GM19239 (cell line): ENCODE measurements at regions not wholly inside any gene's neighbourhood (a gene's known extent, or its start where the extent isn't known, plus 50 kb on each side); places are given as distances from the start of the nearest gene placed in this dataset.
A peak's percentile ranks its signal among the peaks of the same experiment; 100 is the strongest.
"Not testable (repeated sequence)": the region's sequence is repeated elsewhere in the genome, so short reads cannot be mapped to it uniquely, and the experiment has no call there.

Experiments
- DNase-seq: peaks from one replicate; pipeline ENCODE4 v3.0.0; 2011; ENCODE audit warnings: low spot score; ENCODE audit not compliant: insufficient read length
- FAIRE-seq: peaks from 2 replicates; lab custom pipeline; 2011; peaks lifted over from hg19 to GRCh38; lab: Jason Lieb, UNC

- no peak for FAIRE-seq
These were observed 904.2 kb upstream of the LRRC4C start for GRCh38 chr11:42363701-42364100.

DNA sequence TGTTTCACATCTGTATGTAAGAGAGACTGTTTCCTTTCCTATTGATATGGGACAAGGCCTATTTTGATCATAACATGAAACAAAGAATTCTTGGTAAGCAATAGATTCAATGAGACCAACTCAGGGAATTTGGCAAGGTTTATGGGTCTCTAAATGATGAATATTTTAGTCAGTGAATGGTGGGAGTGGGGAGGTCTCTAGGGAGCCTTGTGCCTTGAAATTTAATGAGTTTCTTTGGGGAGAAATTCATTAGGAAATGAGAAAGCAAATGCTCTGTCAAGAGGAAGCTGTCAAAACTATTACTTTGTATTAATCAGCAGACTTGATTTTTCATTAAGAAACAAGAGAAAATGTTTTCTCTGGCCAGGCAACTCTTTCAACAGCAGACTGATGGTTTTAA, 921.7 kb upstream of the API5 start:
- DNase-seq: no peak
- FAIRE-seq: no peak

More at GRCh38 chr11:42363701-42364100, 904.2 kb upstream of the LRRC4C start:
- DNase-seq: no peak

GRCh38 chr11:42397483-42397882, 914.3 kb upstream of the API5 start:
- DNase-seq: no peak
- no peak for FAIRE-seq

GRCh38 chr11:42407341-42407740, 904.5 kb upstream of the API5 start:
- FAIRE-seq: no peak
- no peak for DNase-seq

DNA sequence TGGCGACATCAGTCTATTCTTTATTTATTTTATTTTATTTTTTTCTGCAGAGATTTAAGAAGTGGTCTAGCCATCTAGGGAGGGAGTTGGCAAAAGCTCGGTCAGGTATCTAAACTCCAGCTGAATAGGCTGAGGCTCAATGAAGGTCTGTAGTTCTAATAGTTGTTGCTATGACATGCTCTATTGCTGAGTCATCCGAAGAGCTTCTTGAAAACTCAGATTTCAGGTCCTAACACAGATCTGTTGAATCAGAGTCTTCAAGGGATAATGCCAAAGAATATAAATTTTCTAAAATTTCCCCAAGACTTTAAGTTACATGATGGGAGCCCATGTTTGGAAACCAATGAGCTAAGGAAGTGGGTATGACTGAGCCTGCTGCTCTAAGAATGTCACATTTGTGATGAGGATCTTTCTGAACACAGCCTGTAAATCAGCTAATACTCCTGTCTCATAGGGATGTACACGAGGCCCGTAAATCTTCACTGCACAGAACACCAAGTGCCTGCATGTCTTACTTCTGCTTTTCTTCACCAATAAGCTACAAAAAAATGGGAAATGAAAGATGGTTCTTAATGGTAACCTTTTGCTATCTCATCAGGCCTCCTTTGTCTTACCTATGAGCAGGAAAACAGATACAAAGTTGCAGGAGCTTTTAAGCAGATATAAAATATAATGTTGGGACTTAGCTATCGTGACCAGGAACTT, 901.4 kb upstream of the API5 start:
- FAIRE-seq (no peak), DNase-seq (no peak)

DNA sequence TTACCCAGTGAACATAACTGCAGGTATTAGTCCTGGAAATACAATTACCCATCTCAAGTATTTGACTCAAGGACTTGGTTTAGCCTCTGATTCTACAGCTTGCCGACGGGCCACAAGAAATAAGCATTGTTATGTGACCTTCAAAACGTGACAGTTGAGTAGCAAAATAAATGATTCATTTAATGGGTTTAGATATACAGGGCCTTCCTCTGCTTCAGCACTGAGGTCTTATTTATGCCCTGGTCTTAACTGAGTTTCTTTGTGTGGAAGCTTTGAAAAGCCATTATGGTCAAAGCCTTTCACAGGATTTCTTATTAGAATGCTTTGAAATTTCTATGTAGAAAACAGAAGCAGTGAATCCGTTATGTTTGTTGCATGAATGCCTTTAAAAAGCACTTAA, 899.2 kb upstream of the API5 start:
- FAIRE-seq (no peak), DNase-seq (no peak)

DNA sequence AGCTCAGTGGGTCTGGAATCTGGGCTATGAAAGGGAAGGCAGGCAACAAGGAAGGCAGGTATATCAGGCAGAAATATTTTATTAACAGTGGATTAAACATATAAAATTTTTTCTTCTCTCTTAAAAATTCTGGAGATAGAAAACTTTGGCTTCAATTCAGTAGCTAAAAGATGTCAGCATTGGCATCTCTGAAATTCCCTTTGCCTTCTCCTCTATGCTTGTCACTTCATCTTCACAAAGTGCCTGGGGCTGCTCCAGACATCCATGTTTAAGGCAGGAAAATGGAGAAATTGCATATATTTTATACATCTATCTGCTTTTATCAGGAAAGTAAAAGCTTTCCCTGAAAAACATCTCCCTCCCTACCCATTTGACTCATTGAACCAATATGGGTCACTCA, 894.1 kb upstream of the API5 start:
- no peak for FAIRE-seq
- DNase-seq: no peak

- no peak for DNase-seq
- FAIRE-seq: no peak
These were observed 889.7 kb upstream of the API5 start for GRCh38 chr11:42422090-42422489.

GRCh38 chr11:42434911-42435310, 876.9 kb upstream of the API5 start:
- not testable (repeated sequence) for FAIRE-seq, DNase-seq

DNA sequence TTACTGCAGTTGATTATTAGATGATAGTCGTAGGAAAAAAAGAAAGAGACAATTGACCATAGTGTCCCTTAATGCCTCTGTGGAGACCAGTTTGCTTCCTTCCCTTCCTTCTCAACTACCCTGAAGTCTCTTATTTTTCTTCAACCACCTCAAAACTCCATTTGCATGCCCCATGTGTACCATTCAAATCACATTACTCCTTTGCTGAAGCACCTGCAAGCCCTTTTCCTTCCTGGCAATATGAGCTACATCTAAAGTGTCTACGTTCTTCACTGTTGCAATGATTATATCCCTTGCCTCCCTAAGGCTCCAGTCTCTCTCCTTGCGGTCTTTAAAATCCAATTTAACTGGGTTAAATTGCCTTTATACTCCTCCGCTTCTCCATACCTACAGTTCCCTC, 867.4 kb upstream of the API5 start:
- DNase-seq (no peak), FAIRE-seq (no peak)

DNA sequence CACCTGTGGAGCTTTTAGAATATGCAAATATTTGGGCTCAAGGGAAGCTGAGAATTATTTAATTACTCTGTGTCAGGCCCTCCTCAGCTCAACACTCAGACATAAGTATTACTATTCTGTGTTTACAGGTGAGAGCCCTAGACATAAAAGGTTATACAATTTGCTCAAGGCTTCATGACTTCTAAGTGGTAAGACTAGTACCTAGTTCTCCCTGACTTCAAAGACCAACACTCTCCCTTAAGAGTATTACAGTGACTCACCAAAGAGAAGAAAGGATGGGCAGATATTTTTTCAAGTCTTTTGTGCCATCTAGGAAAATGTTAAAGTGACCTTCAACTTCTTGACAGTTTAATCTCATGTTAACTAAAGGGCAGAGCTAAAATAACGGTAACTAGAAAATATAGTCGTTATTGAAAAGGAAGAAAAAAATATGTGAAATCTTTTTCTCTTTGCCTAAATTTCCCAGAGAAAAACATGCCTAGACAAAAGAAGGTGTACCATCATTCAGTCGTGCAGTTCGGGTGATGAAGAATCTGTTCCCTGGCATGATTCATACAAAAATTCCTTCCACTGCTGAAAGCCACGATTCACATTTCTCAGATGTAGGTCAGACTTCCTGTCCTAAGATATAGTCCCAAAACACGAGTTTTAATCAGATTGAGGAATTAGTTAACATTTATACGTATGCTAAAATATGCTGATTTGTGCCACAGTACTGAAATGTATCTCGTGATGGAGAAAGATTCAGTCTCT, 849.1 kb upstream of the API5 start:
- no peak for FAIRE-seq
- DNase-seq: no peak

GRCh38 chr11:42465623-42466022, 846.2 kb upstream of the API5 start:
- FAIRE-seq (no peak), DNase-seq (no peak)

DNA sequence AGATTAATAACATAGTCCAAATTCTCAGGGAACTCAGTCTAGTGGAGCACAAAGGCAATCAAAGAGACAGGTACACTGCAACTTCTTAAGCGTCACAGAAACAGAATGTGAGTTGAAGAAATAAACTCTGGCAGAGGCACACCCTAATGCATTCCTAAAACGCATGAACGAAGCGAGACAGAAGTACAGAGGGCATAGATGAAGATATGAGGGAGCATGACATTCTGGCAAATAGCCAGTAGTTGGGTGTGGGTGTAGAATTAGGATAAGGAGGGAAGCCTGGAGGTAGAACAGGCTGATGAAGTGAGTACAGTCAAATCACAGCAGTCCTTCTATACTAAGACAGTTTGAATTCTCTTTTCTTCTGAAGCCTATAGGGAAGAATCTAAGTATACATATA, 838.7 kb upstream of the API5 start:
- no peak for DNase-seq
- no peak for FAIRE-seq

GRCh38 chr11:42482822-42483221, 829.0 kb upstream of the API5 start:
- FAIRE-seq (no peak), DNase-seq (no peak)

DNA sequence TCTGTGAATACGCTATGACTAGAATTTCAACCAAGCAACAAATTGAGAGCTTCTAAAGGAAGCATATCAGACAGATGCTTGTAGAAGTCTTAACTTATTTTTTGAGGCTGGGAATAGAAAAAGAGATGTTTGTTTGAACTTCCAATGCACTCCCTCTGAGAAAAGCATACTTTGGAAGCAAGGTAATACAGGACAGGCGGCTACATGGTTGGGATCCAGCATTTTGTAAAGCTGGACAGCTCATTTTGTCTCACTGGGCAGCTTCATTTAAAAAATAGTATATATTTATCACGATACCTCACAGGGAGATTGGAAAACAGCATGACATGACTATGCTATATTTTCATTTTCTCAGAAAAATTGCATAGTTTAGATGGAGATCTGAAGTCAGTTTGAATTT, 821.3 kb upstream of the API5 start:
- FAIRE-seq: no peak

DNA sequence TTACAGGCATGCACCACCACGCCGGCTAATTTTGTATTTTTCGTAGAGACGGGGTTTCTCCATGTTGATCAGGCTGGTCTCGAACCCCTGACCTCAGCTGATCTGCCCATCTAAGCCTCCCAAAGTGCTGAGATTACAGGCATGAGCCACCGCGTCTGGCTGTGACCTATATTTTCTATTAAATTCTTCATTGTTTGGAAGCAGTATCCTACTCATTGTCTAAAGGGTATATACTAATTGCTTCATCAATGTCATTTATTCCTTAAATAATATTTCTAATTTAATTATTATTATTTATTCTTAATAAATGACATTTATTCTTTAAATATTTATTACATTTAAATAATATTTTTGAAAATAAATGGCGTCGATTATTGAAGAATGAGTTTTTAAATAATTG, 817.3 kb upstream of the API5 start:
- FAIRE-seq: no peak
- no peak for DNase-seq

More for the DNA sequence above, 821.3 kb upstream of the API5 start:
- DNase-seq: no peak

DNA sequence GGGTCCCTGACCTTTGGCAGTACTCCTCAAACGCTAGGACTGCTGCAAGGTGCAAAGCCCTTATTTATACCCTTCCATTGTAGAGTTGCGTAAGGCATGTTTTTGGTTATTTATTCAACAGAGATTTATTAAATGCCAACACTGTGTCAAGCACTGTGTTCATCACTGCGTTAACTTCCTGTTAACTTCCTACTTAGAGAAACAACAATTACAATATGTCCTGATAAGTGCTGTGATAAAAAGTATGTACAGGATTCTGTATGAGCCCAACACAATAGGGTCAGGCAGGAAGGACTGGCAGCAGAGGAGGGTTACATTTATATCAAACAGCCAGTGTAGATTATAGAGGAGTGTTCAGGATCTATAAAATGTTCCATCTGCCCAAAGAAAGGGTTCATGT, 812.8 kb upstream of the API5 start:
- FAIRE-seq (no peak), DNase-seq (no peak)

DNA sequence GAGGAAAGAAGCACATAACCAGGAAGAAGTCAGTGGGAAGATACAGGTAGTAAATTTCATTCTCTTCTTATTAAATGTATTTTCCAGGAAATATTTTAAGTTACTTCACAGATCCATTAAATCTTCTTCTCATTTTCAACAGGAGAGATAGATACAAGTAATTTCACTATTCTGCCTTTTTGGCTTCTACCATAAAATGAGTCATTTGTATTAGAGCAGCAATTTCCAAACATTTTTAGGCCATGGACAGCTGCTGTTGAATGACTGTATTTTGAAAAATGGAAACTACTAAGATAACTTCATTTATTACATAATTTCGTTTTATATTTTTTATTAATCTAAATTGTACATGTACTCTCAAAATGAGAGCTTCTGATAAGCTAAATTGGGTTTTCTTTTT, 809.6 kb upstream of the API5 start:
- no peak for FAIRE-seq
- no peak for DNase-seq

DNA sequence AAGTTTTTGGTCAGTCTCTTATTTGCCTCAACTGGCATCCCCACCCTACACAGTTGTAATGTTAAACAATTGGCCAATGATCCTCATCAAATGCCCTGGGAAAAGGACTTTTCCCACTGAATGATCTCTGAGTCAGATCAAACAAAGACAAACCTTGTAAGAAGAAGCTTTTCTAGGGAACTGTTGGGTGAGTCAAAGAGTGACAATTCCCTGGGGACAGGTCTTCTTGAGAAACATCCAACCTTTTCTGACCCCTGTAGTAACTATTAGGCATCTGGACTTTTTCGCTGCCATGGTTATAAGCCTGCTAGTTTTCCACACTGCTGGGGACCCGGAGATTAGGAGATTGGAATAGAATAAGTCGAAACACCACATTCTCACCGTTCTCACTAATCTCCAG, 789.8 kb upstream of the API5 start:
- FAIRE-seq (no peak), DNase-seq (no peak)

DNA sequence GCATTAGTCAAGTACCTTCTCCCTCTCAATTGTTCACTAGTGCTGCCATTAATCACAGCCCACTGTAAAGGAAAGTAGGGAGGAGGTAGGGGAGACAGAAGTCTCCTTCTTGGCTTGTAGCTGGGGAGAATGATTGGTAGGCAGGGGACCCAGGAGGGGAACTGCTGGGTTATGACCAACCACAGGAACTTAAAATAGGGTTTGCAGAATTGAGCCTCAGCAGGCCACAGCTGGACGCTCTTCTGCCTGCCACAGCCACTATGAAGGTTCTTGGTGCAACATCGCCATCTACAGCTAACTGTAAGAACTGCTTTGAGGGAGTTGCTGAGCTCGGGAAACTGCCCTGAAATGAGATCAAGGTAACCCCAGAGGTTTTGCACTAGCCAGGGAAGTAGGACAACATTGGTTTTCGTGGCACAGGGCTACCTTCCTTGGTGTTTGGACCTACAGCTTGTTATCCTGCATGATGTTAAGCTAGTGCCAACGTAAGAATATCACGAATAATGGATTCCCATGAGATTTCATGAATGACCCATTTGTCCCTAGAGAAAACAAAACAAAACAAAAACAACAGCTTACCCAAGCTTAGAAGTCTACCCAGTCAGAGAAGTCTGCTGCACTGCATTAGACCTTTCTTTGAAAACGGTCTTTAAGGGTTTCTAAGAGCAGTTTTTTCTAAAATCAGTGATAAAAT, 787.1 kb upstream of the API5 start:
- FAIRE-seq: peak; percentile 84
- DNase-seq: peak; percentile 12

GRCh38 chr11:42526426-42526825, 785.4 kb upstream of the API5 start:
- no peak for DNase-seq
- FAIRE-seq: no peak
